ENCODE measurements at regions not wholly inside any gene's neighbourhood (a gene's known extent, or its start where the extent isn't known, plus 50 kb on each side); places are given as distances from the start of the nearest gene placed in this dataset.

GRCh38 chr4:155506745-155507144 is 130.0 kb upstream of the MAP9 start:
- TF ChIP-seq CTCF (IDR thresholded peaks at IDR 0.05) = no peak
- TF ChIP-seq POLR2AphosphoS5 (IDR thresholded peaks at IDR 0.05) = no peak

All from sigmoid colon (tissue), 4 donors.